ENCODE measurements at regions not wholly inside any gene's neighbourhood (a gene's known extent, or its start where the extent isn't known, plus 50 kb on each side); places are given as distances from the start of the nearest gene placed in this dataset.

- no peak for DNase-seq
These were observed 191.7 kb upstream of the PPFIA2 start for GRCh38 chr12:81950871-81951270.

GRCh38 chr12:81949841-81950308, 190.7 kb upstream of the PPFIA2 start:
- no peak for DNase-seq

- DNase-seq = no peak
These were observed 190.3 kb upstream of the PPFIA2 start for GRCh38 chr12:81949416-81949815.

- DNase-seq = no peak
These were observed 185.7 kb upstream of the PPFIA2 start for GRCh38 chr12:81944886-81945285.

- no peak for DNase-seq
These were observed 183.4 kb upstream of the PPFIA2 start for GRCh38 chr12:81942594-81942993.

GRCh38 chr12:81930037-81930436, 170.9 kb upstream of the PPFIA2 start:
- no peak for DNase-seq

GRCh38 chr12:81896771-81897170, 137.6 kb upstream of the PPFIA2 start:
- no peak for DNase-seq

- DNase-seq = no peak
These were observed 129.8 kb upstream of the PPFIA2 start for GRCh38 chr12:81888961-81889360.

- DNase-seq = no peak
These were observed 129.1 kb upstream of the PPFIA2 start for GRCh38 chr12:81888106-81888740.

GRCh38 chr12:81874586-81874985, 115.4 kb upstream of the PPFIA2 start:
- no peak for DNase-seq

- DNase-seq = no peak
These were observed 115.0 kb upstream of the PPFIA2 start for GRCh38 chr12:81874166-81874565.

GRCh38 chr12:81872400-81872799, 113.2 kb upstream of the PPFIA2 start:
- no peak for DNase-seq

- DNase-seq = no peak
These were observed 106.9 kb upstream of the PPFIA2 start for GRCh38 chr12:81866081-81866480.

- no peak for DNase-seq
These were observed 104.3 kb upstream of the PPFIA2 start for GRCh38 chr12:81863406-81863805.

- DNase-seq = peak; percentile 55
These were observed 100.4 kb upstream of the PPFIA2 start for GRCh38 chr12:81859521-81859920.

- DNase-seq = no peak
These were observed 84.4 kb upstream of the PPFIA2 start for GRCh38 chr12:81843599-81843998.

- no peak for DNase-seq
These were observed 76.6 kb upstream of the PPFIA2 start for GRCh38 chr12:81835783-81836182.

GRCh38 chr12:81819991-81820633, 61.0 kb upstream of the PPFIA2 start:
- DNase-seq = no peak

GRCh38 chr12:81815611-81816010, 56.5 kb upstream of the PPFIA2 start:
- no peak for DNase-seq

GRCh38 chr12:81811778-81812125, 52.6 kb upstream of the PPFIA2 start:
- DNase-seq = no peak

- no peak for DNase-seq
These were observed 52.1 kb upstream of the PPFIA2 start for GRCh38 chr12:81811061-81811777.

- peak; percentile 26 for DNase-seq
These were observed 50.9 kb upstream of the PPFIA2 start for GRCh38 chr12:81809829-81810595.

- no peak for DNase-seq
These were observed 50.1 kb upstream of the PPFIA2 start for GRCh38 chr12:81809113-81809777.
